A673 (cell line): ENCODE measurements at regions not wholly inside any gene's neighbourhood (a gene's known extent, or its start where the extent isn't known, plus 50 kb on each side); places are given as distances from the start of the nearest gene placed in this dataset.

ENCODE experiments used
- CTCF ChIP-seq: fragments of 300-800, 200-600 bp; sonication (generic); conservative IDR thresholded peaks from 2 replicates; pipeline ENCODE4 v1.5.1; 2017; ENCODE audit warnings: low read depth, mild to moderate bottlenecking, antibody characterized with exemption, low read length, moderate library complexity, mixed read lengths
- EZH2 ChIP-seq: fragments of 200-600 bp; sonication (generic); IDR thresholded peaks from 2 replicates; pipeline ENCODE4 v1.6.1; 2017; ENCODE audit warnings: borderline replicate concordance, low read depth, mild to moderate bottlenecking, mixed read lengths, antibody characterized with exemption, low read length; ENCODE audit not compliant: poor library complexity, severe bottlenecking

GRCh38 chr13:99722338-99722818, 221.1 kb downstream of the TM9SF2 start:
- TF ChIP-seq CTCF (no peak), EZH2 (no peak)
